Vagina (tissue), 2 donors: ENCODE measurements at regions not wholly inside any gene's neighbourhood (a gene's known extent, or its start where the extent isn't known, plus 50 kb on each side); places are given as distances from the start of the nearest gene placed in this dataset.
"Not testable (repeated sequence)": the region's sequence is repeated elsewhere in the genome, so short reads cannot be mapped to it uniquely, and the experiment has no call there.

Source experiments
- DNase-seq, 2 donors: peaks; one replicate each; pipeline ENCODE4 v3.0.0-alpha.2; 2017; ENCODE audit errors: extremely low spot score in 2 of 2
- H3K27ac ChIP-seq: fragments of 200-600 bp; sonication (generic); one replicate; pipeline ENCODE4 v1.5.1; 2019
- H3K27me3 ChIP-seq: fragments of 200-600 bp; sonication (generic); one replicate; pipeline ENCODE4 v1.5.1; 2019
- H3K36me3 ChIP-seq, 2 donors: fragments of 200-600 bp; sonication (generic); one replicate each; pipeline ENCODE4 v1.5.1; 2017 to 2019
- H3K4me1 ChIP-seq: fragments of 200-600 bp; sonication (generic); one replicate; pipeline ENCODE4 v1.5.1; 2019
- H3K4me3 ChIP-seq, 2 donors: fragments of 200-600 bp; sonication (generic); 1 replicate in 1 of 2; 2 replicates in 1 of 2; pipeline ENCODE4 v1.5.1; 2016 to 2019
- H3K9me3 ChIP-seq: fragments of 200-600 bp; sonication (generic); one replicate; pipeline ENCODE4 v1.5.1; 2019
- POLR2A ChIP-seq, 2 donors: fragments of 450-650 bp; IDR thresholded peaks; one replicate each; pipeline ENCODE4 v1.6.1; 2017; ENCODE audit warnings: antibody characterized with exemption in 2 of 2, mild to moderate bottlenecking in 2 of 2, moderate library complexity in 2 of 2
- POLR2AphosphoS5 ChIP-seq, 2 donors: sonication (generic); formaldehyde crosslinking; IDR thresholded peaks; one replicate each; pipeline ENCODE4 v1.9.0; 2017; ENCODE audit warnings: antibody characterized with exemption in 2 of 2, mild to moderate bottlenecking in 2 of 2, low read depth in 1 of 2; ENCODE audit not compliant: insufficient read depth in 1 of 2
- intact Hi-C: fragments of 100-400 bp; cut with DNase I; formaldehyde crosslinking; loops from one replicate; pipeline ENCODE4 v1.15.1; 2023
- TF ChIP-seq, protein P1 (sequence below), 3 experiments: fragments of 450-650 bp in 2 of 3; fragments of 200-600 bp in 1 of 3; sonication (generic) in 1 of 3; IDR thresholded peaks; one replicate each; pipeline ENCODE4 v1.5.1; 2017 to 2019; ENCODE audit warnings: antibody characterized with exemption in 3 of 3, mild to moderate bottlenecking in 2 of 3, moderate library complexity in 2 of 3

GRCh38 chr9:97248252-97248651 lies 59.2 kb upstream of the CCDC180 start:
- H3K4me3 ChIP-seq, DNase-seq, H3K4me1 ChIP-seq, H3K36me3 ChIP-seq, H3K9me3 ChIP-seq, intact Hi-C loops, H3K27ac ChIP-seq, H3K27me3 ChIP-seq: not testable (repeated sequence)

GRCh38 chr9:97243606-97244005 lies 63.9 kb upstream of the CCDC180 start:
- TF ChIP-seq, protein P1, sequence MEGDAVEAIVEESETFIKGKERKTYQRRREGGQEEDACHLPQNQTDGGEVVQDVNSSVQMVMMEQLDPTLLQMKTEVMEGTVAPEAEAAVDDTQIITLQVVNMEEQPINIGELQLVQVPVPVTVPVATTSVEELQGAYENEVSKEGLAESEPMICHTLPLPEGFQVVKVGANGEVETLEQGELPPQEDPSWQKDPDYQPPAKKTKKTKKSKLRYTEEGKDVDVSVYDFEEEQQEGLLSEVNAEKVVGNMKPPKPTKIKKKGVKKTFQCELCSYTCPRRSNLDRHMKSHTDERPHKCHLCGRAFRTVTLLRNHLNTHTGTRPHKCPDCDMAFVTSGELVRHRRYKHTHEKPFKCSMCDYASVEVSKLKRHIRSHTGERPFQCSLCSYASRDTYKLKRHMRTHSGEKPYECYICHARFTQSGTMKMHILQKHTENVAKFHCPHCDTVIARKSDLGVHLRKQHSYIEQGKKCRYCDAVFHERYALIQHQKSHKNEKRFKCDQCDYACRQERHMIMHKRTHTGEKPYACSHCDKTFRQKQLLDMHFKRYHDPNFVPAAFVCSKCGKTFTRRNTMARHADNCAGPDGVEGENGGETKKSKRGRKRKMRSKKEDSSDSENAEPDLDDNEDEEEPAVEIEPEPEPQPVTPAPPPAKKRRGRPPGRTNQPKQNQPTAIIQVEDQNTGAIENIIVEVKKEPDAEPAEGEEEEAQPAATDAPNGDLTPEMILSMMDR (IDR thresholded peaks at IDR 0.05), result no peak
- TF ChIP-seq POLR2A (IDR thresholded peaks at IDR 0.05) (no peak), POLR2AphosphoS5 (IDR thresholded peaks at IDR 0.05; ENCODE audit: insufficient read depth in 1 of 2, low read depth in 1 of 2) (no peak)
- no peak overlapping the region for H3K4me3 ChIP-seq
- H3K27ac ChIP-seq, result no peak overlapping the region
- peaks cover 9% of the 10 kb centered on the region for H3K4me1 ChIP-seq
- no peaks in the 10 kb centered on the region for H3K27me3 ChIP-seq
- no peaks in the 10 kb centered on the region for H3K9me3 ChIP-seq
- no peaks in the 10 kb centered on the region for H3K36me3 ChIP-seq
- intact Hi-C loops, result no loop called here
- no peak for DNase-seq

DNA sequence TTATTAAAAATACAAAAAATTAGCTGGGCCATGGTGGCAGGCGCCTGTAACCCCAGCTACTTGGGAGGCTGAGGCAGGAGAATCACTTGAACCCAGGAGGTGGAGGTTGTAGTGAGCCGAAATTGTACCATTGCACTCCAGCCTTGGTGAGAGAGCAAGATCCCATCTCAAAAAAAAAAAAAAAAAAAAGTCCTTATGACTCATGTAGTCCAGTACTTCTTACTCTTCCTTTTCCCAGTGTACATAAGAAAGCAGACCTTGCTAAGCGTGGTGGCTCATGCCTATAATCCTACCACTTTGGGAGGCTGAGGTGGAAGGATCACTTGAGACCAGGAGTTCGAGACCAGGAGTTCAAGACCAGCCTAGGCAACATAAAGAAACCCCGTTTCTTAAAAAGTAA lies 66.0 kb upstream of the CCDC180 start:
- H3K27me3 ChIP-seq, H3K9me3 ChIP-seq, DNase-seq, H3K36me3 ChIP-seq, H3K27ac ChIP-seq, H3K4me3 ChIP-seq, intact Hi-C loops: not testable (repeated sequence)
- H3K4me1 ChIP-seq, result peaks cover 15% of the 10 kb centered on the region

DNA sequence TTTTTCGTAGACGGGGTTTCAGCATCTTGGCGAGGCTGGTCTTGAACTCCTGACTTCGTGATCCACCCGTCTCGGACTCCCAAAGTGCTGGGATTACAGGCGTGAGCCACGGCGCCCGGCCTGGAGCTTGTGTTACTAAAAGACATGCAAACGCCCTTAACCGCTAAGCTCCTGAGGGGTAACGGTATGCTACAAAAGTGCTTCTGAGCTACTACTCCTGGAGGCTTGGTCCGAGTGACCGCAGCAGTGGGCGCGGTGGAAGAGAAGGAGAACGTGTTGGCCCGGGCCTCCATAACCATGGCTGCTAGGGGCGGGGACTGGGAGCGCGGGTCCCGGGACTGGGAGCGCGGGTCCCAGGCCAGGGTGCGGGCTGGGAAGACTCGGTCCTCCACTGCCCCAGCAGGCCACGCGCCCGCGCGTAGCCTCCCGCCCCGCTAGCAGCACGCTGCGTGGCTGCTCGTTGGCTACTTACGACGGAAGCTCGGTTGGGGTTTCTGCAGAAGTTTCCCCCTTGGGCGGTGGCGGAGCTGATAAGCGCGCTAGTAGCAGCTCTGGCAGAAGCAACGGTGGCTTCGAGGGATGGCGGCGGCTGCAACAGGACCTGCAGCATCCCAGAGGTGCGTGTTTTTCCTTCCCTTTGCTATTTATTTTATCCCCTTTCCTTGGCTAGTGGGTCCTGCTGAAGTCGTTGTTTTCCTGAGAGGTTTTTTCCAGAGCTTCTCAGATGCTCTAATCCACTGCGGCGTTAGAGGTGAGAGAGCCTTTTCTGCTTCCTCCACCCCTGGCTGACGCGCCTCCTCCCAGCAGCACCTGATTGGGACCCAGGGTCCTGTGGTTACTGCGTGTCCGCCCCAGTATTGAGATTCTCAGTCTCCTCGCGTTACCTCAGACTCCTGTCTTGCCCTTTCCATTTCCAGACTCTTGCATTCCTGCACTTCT lies 69.2 kb upstream of the CCDC180 start:
- DNase-seq, result no peak
- peak overlapping the region; percentile 22 for H3K27ac ChIP-seq
- TF ChIP-seq POLR2A (IDR thresholded peaks at IDR 0.05) (no peak), POLR2AphosphoS5 (IDR thresholded peaks at IDR 0.05; ENCODE audit: insufficient read depth in 1 of 2, low read depth in 1 of 2) (peak; percentile 24 to 59)
- TF ChIP-seq, protein P1 (IDR thresholded peaks at IDR 0.05), result no peak
- peak overlapping the region; percentile 59 to 63 for H3K4me3 ChIP-seq
- H3K36me3 ChIP-seq, result no peaks in the 10 kb centered on the region
- no peaks in the 10 kb centered on the region for H3K9me3 ChIP-seq
- H3K4me1 ChIP-seq, result peaks cover 15% of the 10 kb centered on the region
- intact Hi-C loops, result no loop called here
- no peaks in the 10 kb centered on the region for H3K27me3 ChIP-seq

GRCh38 chr9:97237311-97237786 lies 70.1 kb upstream of the CCDC180 start:
- DNase-seq, result no peak
- TF ChIP-seq, protein P1 (IDR thresholded peaks at IDR 0.05), result no peak
- TF ChIP-seq POLR2AphosphoS5 (IDR thresholded peaks at IDR 0.05; ENCODE audit: insufficient read depth in 1 of 2, low read depth in 1 of 2) (no peak), POLR2A (IDR thresholded peaks at IDR 0.05) (no peak)
- H3K4me1 ChIP-seq, result peaks cover 15% of the 10 kb centered on the region
- no peaks in the 10 kb centered on the region for H3K9me3 ChIP-seq
- H3K27ac ChIP-seq, result no peak overlapping the region
- no peaks in the 10 kb centered on the region for H3K27me3 ChIP-seq
- H3K4me3 ChIP-seq, result peak overlapping the region in 1 of 2 donors; percentile 63
- no peaks in the 10 kb centered on the region for H3K36me3 ChIP-seq
- intact Hi-C loops, result no loop called here

- H3K4me3 ChIP-seq, intact Hi-C loops, H3K27me3 ChIP-seq, H3K27ac ChIP-seq, H3K9me3 ChIP-seq, H3K36me3 ChIP-seq, H3K4me1 ChIP-seq, DNase-seq: not testable (repeated sequence)
Observed at GRCh38 chr9:97233009-97233400, 74.5 kb upstream of the CCDC180 start.

- DNase-seq, H3K9me3 ChIP-seq, H3K4me1 ChIP-seq, H3K4me3 ChIP-seq, H3K27me3 ChIP-seq, intact Hi-C loops, H3K27ac ChIP-seq, H3K36me3 ChIP-seq: not testable (repeated sequence)
Observed at GRCh38 chr9:97232060-97233008, 75.1 kb upstream of the CCDC180 start.

DNA sequence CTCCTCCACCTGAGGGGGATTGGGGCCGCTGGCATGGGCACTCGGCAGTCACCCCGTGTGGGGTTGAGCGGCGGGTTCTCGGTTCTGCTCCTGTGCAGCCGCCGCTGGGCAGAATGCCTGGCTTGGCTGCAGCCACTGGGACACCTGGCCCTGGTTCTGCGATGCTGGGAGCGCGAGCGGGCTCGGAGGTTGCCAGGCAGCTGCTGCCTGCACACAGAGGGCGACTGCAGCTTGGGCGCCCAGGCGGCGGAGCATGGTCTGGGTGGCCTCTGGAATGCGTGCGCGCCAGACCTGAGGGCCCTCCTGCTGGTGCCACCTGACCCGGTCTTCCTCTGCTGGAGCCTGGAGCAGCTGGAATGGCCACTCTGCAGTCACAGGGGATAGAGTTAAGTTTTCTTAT lies 85.1 kb upstream of the CCDC180 start:
- H3K27ac ChIP-seq, intact Hi-C loops, H3K4me3 ChIP-seq, H3K9me3 ChIP-seq, H3K36me3 ChIP-seq, DNase-seq: not testable (repeated sequence)
- Histone ChIP-seq H3K4me1 (peaks cover 16% of the 10 kb centered on the region), H3K27me3 (peaks cover 14% of the 10 kb centered on the region)
